Naive thymus-derived CD4-positive, alpha-beta T cell (primary cell): ENCODE measurements at regions not wholly inside any gene's neighbourhood (a gene's known extent, or its start where the extent isn't known, plus 50 kb on each side); places are given as distances from the start of the nearest gene placed in this dataset.

Experiments used
- ATAC-seq: fragments of 150-1000 bp; cut with Tn5 transposase; 2 replicates; pipeline ENCODE4 v1.10.0; 2021; ENCODE audit warnings: mild to moderate bottlenecking, moderate library complexity
- CTCF ChIA-PET: fragments of 350-600 bp; sonication (Branson Sonifier 250); formaldehyde crosslinking; loops from one replicate; lab custom pipeline; 2021; ENCODE audit warnings: antibody characterized with exemption; lab: Charles Lee
- POLR2A ChIA-PET: fragments of 350-600 bp; sonication (Branson Sonifier 250); formaldehyde crosslinking; loops from one replicate; lab custom pipeline; 2021; ENCODE audit warnings: antibody characterized with exemption, inconsistent platforms; lab: Charles Lee
- DNase-seq, 9 donors: peaks; one replicate each; pipeline versions ENCODE4 v3.0.0 to v3.0.0-alpha.2; 2020 to 2022; ENCODE audit warnings: mixed read lengths in 1 of 9
- H3K27ac ChIP-seq: one replicate; pipeline ENCODE4 v1.7.0; 2013; ENCODE audit warnings: mild to moderate bottlenecking, low read depth, low read length, moderate library complexity
- H3K27me3 ChIP-seq, 2 donors: one replicate each; pipeline ENCODE4 v1.7.0; 2013; ENCODE audit warnings: low read length in 2 of 2, mild to moderate bottlenecking in 2 of 2, moderate library complexity in 2 of 2; ENCODE audit not compliant: control insufficient read depth in 2 of 2, insufficient read depth in 2 of 2
- H3K36me3 ChIP-seq, 3 experiments: 1 replicate in 2 of 3; 2 replicates in 1 of 3; pipeline ENCODE4 v1.7.0; 2013; ENCODE audit warnings: low read length in 3 of 3, mild to moderate bottlenecking in 3 of 3, moderate library complexity in 1 of 3; ENCODE audit not compliant: insufficient read depth in 3 of 3, control insufficient read depth in 2 of 3
- H3K4me1 ChIP-seq, 2 donors: one replicate each; pipeline ENCODE4 v1.7.0; 2013; ENCODE audit warnings: low read length in 2 of 2, mild to moderate bottlenecking in 2 of 2, moderate library complexity in 1 of 2; ENCODE audit not compliant: control insufficient read depth in 2 of 2, insufficient read depth in 2 of 2
- H3K4me3 ChIP-seq: 2 replicates; pipeline ENCODE4 v1.7.0; 2013; ENCODE audit warnings: mild to moderate bottlenecking, low read length
- H3K9me3 ChIP-seq, 3 experiments: 1 replicate in 2 of 3; 2 replicates in 1 of 3; pipeline ENCODE4 v1.7.0; 2013; ENCODE audit warnings: low read length in 3 of 3; ENCODE audit not compliant: control insufficient read depth in 2 of 3
- H3K27ac Mint-ChIP-seq, 9 donors: one replicate each; pipeline ENCODE4 v1.8.0; 2020 to 2022; ENCODE audit warnings: mixed read lengths in 9 of 9, mild to moderate bottlenecking in 8 of 9, moderate library complexity in 5 of 9, inconsistent platforms in 2 of 9
- H3K27me3 Mint-ChIP-seq, 5 donors: one replicate each; pipeline ENCODE4 v1.8.0; 2021 to 2022; ENCODE audit warnings: mixed read lengths in 5 of 5, mild to moderate bottlenecking in 1 of 5
- H3K36me3 Mint-ChIP-seq, 5 donors: one replicate each; pipeline ENCODE4 v1.8.0; 2020 to 2022; ENCODE audit warnings: mixed read lengths in 5 of 5, mild to moderate bottlenecking in 3 of 5, inconsistent platforms in 1 of 5
- H3K4me1 Mint-ChIP-seq, 7 donors: one replicate each; pipeline ENCODE4 v1.8.0; 2020 to 2022; ENCODE audit warnings: mixed read lengths in 7 of 7, mild to moderate bottlenecking in 3 of 7, inconsistent platforms in 1 of 7
- H3K4me3 Mint-ChIP-seq, 10 donors: one replicate each; pipeline ENCODE4 v1.8.0; 2020 to 2022; ENCODE audit warnings: mild to moderate bottlenecking in 10 of 10, mixed read lengths in 10 of 10, moderate library complexity in 6 of 10, inconsistent platforms in 2 of 10
- H3K9me3 Mint-ChIP-seq, 11 donors: one replicate each; pipeline ENCODE4 v1.8.0; 2020 to 2022; ENCODE audit warnings: mixed read lengths in 11 of 11, mild to moderate bottlenecking in 4 of 11, inconsistent platforms in 1 of 11, moderate library complexity in 1 of 11
- intact Hi-C, 2 donors: fragments of 100-400 bp; cut with micrococcal nuclease; formaldehyde crosslinking; loops; one replicate each; pipeline ENCODE4 v1.15.1; 2023

GRCh38 chr13:22198641-22199217, 527.9 kb downstream of the FGF9 start:
- H3K27ac Mint-ChIP-seq, result no peak overlapping the region
- H3K9me3 Mint-ChIP-seq, result peaks cover 0 to 4% (median 0%) of the 10 kb centered on the region in 11 donors
- H3K27me3 ChIP-seq, result no peaks in the 10 kb centered on the region
- ChIA-PET CTCF (interaction anchor here (0.7 kb wide), 1 partner anchor 12 kb away, joined by 4 read pairs; no protein-coding TSS in a partner anchor), POLR2A (interaction anchor here (0.6 kb wide), 1 partner anchor 123 kb away, joined by 4 read pairs; no protein-coding TSS in a partner anchor)
- ATAC-seq, result no peak
- peaks cover 0 to 5% (median 0%) of the 10 kb centered on the region in 7 donors for H3K4me1 Mint-ChIP-seq
- DNase-seq, result no peak
- H3K36me3 Mint-ChIP-seq, result peaks cover 0 to 5% (median 0%) of the 10 kb centered on the region in 5 donors
- no peak overlapping the region for H3K27ac ChIP-seq
- no peaks in the 10 kb centered on the region for H3K36me3 ChIP-seq
- no peak overlapping the region for H3K4me3 Mint-ChIP-seq
- no peaks in the 10 kb centered on the region for H3K4me1 ChIP-seq
- H3K9me3 ChIP-seq, result no peaks in the 10 kb centered on the region
- intact Hi-C loops, result no loop called here
- H3K27me3 Mint-ChIP-seq, result no peaks in the 10 kb centered on the region
- H3K4me3 ChIP-seq, result no peak overlapping the region

- ATAC-seq (no peak), DNase-seq (no peak)
- no peaks in the 10 kb centered on the region for H3K4me1 ChIP-seq
- H3K9me3 ChIP-seq, result no peaks in the 10 kb centered on the region
- H3K27me3 ChIP-seq, result no peaks in the 10 kb centered on the region
- no peaks in the 10 kb centered on the region for H3K27me3 Mint-ChIP-seq
- intact Hi-C loops, result no loop called here
- H3K36me3 ChIP-seq, result no peaks in the 10 kb centered on the region
- H3K27ac Mint-ChIP-seq, result no peak overlapping the region
- POLR2A ChIA-PET, result no interaction called here
- peaks cover 0 to 4% (median 0%) of the 10 kb centered on the region in 5 donors for H3K36me3 Mint-ChIP-seq
- peaks cover 0 to 3% (median 0%) of the 10 kb centered on the region in 11 donors for H3K9me3 Mint-ChIP-seq
- H3K4me3 Mint-ChIP-seq, result no peak overlapping the region
- CTCF ChIA-PET, result no interaction called here
- peaks cover 0 to 5% (median 0%) of the 10 kb centered on the region in 7 donors for H3K4me1 Mint-ChIP-seq
- no peak overlapping the region for H3K4me3 ChIP-seq
- H3K27ac ChIP-seq, result no peak overlapping the region
These were observed 529.6 kb downstream of the FGF9 start for GRCh38 chr13:22200440-22200839.

DNA sequence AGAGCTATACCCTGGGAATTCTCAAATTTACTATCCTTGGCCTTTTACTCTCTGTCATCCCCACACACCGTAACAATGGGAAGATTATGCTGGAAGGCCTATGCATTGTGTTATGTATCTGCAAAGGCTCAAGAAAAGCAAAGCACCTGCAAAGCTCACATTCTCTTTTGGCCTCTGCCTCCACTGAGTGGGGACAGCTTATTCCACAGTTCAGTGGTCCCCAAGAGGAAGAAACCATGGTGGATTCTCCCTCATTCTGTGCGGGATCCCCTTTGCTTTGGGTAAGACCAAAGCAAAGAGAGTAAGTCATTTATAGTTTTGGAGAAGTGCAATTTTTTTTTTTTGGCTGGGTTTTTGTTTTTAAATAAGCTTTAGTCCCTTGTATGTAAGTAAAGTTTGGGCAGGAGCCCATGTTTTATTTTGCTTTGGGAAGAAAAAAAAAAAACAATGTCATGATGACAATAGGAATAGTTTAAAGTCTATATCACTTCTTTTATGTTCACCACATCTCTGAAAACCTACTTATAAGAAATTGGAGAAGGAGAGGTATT, 530.6 kb downstream of the FGF9 start:
- H3K4me1 ChIP-seq, result no peaks in the 10 kb centered on the region
- H3K4me3 ChIP-seq, result no peak overlapping the region
- DNase-seq, result no peak
- intact Hi-C loops, result no loop called here
- ChIA-PET CTCF (no interaction called here), POLR2A (interaction anchor here (0.6 kb wide), 1 partner anchor 116 kb away, joined by 6 read pairs; no protein-coding TSS in a partner anchor)
- Mint-ChIP-seq H3K36me3 (peaks cover 0 to 4% (median 0%) of the 10 kb centered on the region in 5 donors), H3K27me3 (no peaks in the 10 kb centered on the region), H3K4me1 (no peaks in the 10 kb centered on the region), H3K4me3 (no peak overlapping the region), H3K9me3 (peaks cover 0 to 3% (median 0%) of the 10 kb centered on the region in 11 donors), H3K27ac (no peak overlapping the region)
- no peak overlapping the region for H3K27ac ChIP-seq
- no peak for ATAC-seq
- no peaks in the 10 kb centered on the region for H3K27me3 ChIP-seq
- H3K36me3 ChIP-seq, result no peaks in the 10 kb centered on the region
- H3K9me3 ChIP-seq, result no peaks in the 10 kb centered on the region

DNA sequence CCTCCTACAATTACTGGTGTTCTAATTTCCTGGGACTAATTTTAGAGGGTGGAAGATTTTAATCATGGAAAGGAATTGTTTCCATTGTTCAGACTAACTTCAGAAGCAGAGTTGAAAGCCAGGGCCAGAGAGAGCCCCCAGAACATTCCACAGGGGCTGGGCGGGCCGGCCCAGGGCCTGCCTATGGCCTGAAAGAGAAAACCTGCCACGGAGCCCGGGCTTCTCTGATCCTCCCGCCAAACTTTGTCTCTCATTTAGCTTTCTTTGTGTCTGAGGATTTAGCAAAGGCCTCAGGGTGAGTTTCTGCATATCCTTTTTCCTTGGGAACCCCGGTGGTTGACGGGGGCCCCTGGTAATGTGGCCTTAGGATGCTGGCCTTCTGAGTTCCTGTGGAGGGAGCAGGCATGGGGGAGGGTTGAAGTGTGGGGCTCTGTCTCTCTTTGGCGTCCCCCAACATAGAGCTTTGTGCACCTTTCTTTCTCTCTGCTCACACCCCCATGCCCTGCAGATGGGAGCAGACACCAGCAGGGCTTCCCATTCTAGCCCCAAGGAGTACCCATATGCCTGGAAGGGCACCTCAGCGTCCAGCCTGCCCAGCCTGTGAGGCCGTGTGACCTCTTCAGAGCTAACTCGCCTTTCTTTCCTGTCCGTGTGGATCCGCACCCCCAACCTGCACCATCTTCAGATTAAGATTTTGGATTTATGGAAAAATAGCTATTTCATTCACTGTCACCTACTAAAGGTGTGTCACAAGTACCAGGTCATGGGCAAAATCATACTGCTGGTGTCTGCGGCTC, 539.5 kb downstream of the FGF9 start:
- POLR2A ChIA-PET, result interaction anchor here (0.6 kb wide), 1 partner anchor 1319 kb away, joined by 4 read pairs; no protein-coding TSS in a partner anchor
- H3K36me3 ChIP-seq, result no peaks in the 10 kb centered on the region
- Mint-ChIP-seq H3K27me3 (no peaks in the 10 kb centered on the region), H3K9me3 (peaks cover 0 to 1% (median 0%) of the 10 kb centered on the region in 11 donors), H3K36me3 (peaks cover 0 to 6% (median 0%) of the 10 kb centered on the region in 5 donors), H3K27ac (no peak overlapping the region), H3K4me3 (no peak overlapping the region), H3K4me1 (peaks cover 4 to 29% (median 19%) of the 10 kb centered on the region in 7 donors)
- no peaks in the 10 kb centered on the region for H3K27me3 ChIP-seq
- no peak overlapping the region for H3K4me3 ChIP-seq
- intact Hi-C loops, result no loop called here
- H3K4me1 ChIP-seq, result no peaks in the 10 kb centered on the region
- DNase-seq, result no peak
- H3K27ac ChIP-seq, result no peak overlapping the region
- ATAC-seq, result no peak
- no peaks in the 10 kb centered on the region for H3K9me3 ChIP-seq
- CTCF ChIA-PET, result no interaction called here

DNA sequence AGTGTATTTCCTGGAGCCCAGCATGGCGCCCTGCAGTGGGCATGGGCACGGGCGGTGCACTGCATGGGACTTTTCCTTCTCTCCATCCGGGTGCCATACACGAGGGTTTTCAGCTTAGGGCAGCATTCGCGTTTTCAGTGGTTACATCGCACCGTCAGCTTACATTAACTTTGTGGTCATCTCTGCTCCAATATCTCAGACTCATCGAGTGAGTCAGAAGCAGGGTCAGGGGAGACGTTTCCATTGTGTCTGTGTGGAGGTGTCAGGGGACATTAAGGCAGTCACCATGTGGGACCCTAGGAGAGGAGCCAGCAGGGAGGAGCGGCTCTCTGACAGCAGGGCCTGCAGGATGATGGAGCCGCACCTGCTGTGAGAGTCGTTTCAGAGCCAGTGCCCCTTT, 541.0 kb downstream of the FGF9 start:
- ChIA-PET POLR2A (no interaction called here), CTCF (no interaction called here)
- H3K9me3 Mint-ChIP-seq, result peaks cover 0 to 1% (median 0%) of the 10 kb centered on the region in 11 donors
- H3K36me3 ChIP-seq, result no peaks in the 10 kb centered on the region
- no peaks in the 10 kb centered on the region for H3K4me1 ChIP-seq
- no peak overlapping the region for H3K4me3 ChIP-seq
- H3K4me3 Mint-ChIP-seq, result no peak overlapping the region
- no peaks in the 10 kb centered on the region for H3K9me3 ChIP-seq
- H3K4me1 Mint-ChIP-seq, result peaks cover 4 to 36% (median 23%) of the 10 kb centered on the region in 7 donors
- peak overlapping the region in 1 of 9 donors; percentile 48 for H3K27ac Mint-ChIP-seq
- H3K27ac ChIP-seq, result no peak overlapping the region
- DNase-seq (no peak), ATAC-seq (no peak)
- H3K27me3 Mint-ChIP-seq, result no peaks in the 10 kb centered on the region
- H3K27me3 ChIP-seq, result no peaks in the 10 kb centered on the region
- peaks cover 0 to 6% (median 0%) of the 10 kb centered on the region in 5 donors for H3K36me3 Mint-ChIP-seq
- intact Hi-C loops, result no loop called here

- intact Hi-C loops, result no loop called here
- Mint-ChIP-seq H3K27me3 (no peaks in the 10 kb centered on the region), H3K4me3 (peak overlapping the region in 1 of 10 donors; percentile 21), H3K36me3 (no peaks in the 10 kb centered on the region), H3K9me3 (peaks cover 0 to 1% (median 0%) of the 10 kb centered on the region in 11 donors), H3K27ac (peak overlapping the region in 3 of 9 donors; percentile 36 to 67 (median 65)), H3K4me1 (peaks cover 4 to 43% (median 24%) of the 10 kb centered on the region in 7 donors)
- ChIA-PET CTCF (no interaction called here), POLR2A (interaction anchor here (2.2 kb wide), 1 partner anchor 36 kb away, joined by 8 read pairs; no protein-coding TSS in a partner anchor)
- DNase-seq (no peak), ATAC-seq (no peak)
- Histone ChIP-seq H3K27me3 (no peaks in the 10 kb centered on the region), H3K4me1 (no peaks in the 10 kb centered on the region), H3K9me3 (no peaks in the 10 kb centered on the region), H3K27ac (no peak overlapping the region), H3K4me3 (no peak overlapping the region), H3K36me3 (no peaks in the 10 kb centered on the region)
These were observed 541.7 kb downstream of the FGF9 start for GRCh38 chr13:22212576-22212975.
